DOHH2 (cell line): ENCODE measurements at regions not wholly inside any gene's neighbourhood (a gene's known extent, or its start where the extent isn't known, plus 50 kb on each side); places are given as distances from the start of the nearest gene placed in this dataset.

Source experiments
- EZH2phosphoT487 ChIP-seq: fragments of 200-600 bp; sonication (generic); IDR thresholded peaks from 2 replicates; pipeline ENCODE4 v1.6.1; 2017; ENCODE audit warnings: borderline replicate concordance, mild to moderate bottlenecking, antibody characterized with exemption, low read length, moderate library complexity, mixed read lengths
- TF ChIP-seq, protein P1 (sequence below): fragments of 200-600 bp; sonication (generic); IDR thresholded peaks from one replicate; pipeline ENCODE4 v1.5.1; 2014; ENCODE audit warnings: antibody characterized with exemption, mild to moderate bottlenecking, low read depth, low read length; ENCODE audit not compliant: poor library complexity, severe bottlenecking

DNA sequence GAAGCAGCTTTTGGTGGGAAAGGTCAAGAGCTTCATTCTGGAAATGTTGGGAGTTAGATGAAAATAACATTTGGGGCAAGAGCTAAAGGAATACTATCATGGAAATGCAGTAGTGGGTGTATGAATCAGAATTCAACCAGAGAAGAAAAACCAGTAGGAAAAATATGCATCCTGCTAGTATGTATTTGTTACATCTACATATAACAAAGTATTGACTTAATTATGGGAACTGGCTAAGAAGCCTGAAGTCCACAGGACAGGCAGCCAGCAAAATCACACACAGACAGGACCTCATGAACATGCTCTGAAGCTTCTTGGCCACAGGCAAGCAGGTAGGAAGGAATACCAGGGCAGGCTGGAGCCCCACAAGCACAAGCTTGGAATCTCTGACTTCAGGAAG is 185.8 kb downstream of the FBXO15 start:
- TF ChIP-seq, protein P1, sequence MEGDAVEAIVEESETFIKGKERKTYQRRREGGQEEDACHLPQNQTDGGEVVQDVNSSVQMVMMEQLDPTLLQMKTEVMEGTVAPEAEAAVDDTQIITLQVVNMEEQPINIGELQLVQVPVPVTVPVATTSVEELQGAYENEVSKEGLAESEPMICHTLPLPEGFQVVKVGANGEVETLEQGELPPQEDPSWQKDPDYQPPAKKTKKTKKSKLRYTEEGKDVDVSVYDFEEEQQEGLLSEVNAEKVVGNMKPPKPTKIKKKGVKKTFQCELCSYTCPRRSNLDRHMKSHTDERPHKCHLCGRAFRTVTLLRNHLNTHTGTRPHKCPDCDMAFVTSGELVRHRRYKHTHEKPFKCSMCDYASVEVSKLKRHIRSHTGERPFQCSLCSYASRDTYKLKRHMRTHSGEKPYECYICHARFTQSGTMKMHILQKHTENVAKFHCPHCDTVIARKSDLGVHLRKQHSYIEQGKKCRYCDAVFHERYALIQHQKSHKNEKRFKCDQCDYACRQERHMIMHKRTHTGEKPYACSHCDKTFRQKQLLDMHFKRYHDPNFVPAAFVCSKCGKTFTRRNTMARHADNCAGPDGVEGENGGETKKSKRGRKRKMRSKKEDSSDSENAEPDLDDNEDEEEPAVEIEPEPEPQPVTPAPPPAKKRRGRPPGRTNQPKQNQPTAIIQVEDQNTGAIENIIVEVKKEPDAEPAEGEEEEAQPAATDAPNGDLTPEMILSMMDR: no peak
- no peak for TF ChIP-seq EZH2phosphoT487
